ENCODE measurements at regions not wholly inside any gene's neighbourhood (a gene's known extent, or its start where the extent isn't known, plus 50 kb on each side); places are given as distances from the start of the nearest gene placed in this dataset.

GRCh38 chr18:55159027-55159426, 199.8 kb upstream of the CCDC68 start:
- Histone ChIP-seq H3K4me2 (ENCODE audit: low read length) (no peak overlapping the region), H3K36me3 (ENCODE audit: low read depth, low read length) (no peaks in the 10 kb centered on the region), H3K9me3 (ENCODE audit: low read length) (no peaks in the 10 kb centered on the region), H3K4me1 (ENCODE audit: insufficient read depth, low read length) (no peaks in the 10 kb centered on the region), H3K9ac (ENCODE audit: low read length) (no peak overlapping the region), H2AFZ (ENCODE audit: low read length) (no peak overlapping the region), H3K27ac (ENCODE audit: low read length) (no peak overlapping the region), H3K27me3 (ENCODE audit: low read length) (no peaks in the 10 kb centered on the region), H3K9me2 (replicated peaks; ENCODE audit: low read length) (no peaks in the 10 kb centered on the region), H3K79me2 (ENCODE audit: low read length) (no peaks in the 10 kb centered on the region), H3F3A (ENCODE audit: low read length, unreplicated experiment) (no peaks in the 10 kb centered on the region), H3K4me3 (ENCODE audit: low read length) (no peak overlapping the region), H4K20me1 (ENCODE audit: low read length) (no peaks in the 10 kb centered on the region)
- intact Hi-C loops (cut with micrococcal nuclease): no loop called here
- ChIA-PET CTCF (no interaction called here), POLR2A (ENCODE audit: unreplicated experiment) (no interaction called here)
- ATAC-seq (no peak), DNase-seq (no peak)
- BruUV-seq (replicated peaks): no TSS peak
- TF ChIP-seq CTCF (conservative IDR thresholded peaks at IDR 0.05; ENCODE audit: low read depth, low read length): no peak
- TF ChIP-seq EZH2 (IDR thresholded peaks at IDR 0.05; ENCODE audit: low read length, unreplicated experiment): no peak
- no peak for TF ChIP-seq EZH2phosphoT487 (IDR thresholded peaks at IDR 0.05; ENCODE audit: borderline replicate concordance, low read length)

- Histone ChIP-seq H4K20me1 (ENCODE audit: low read length) (no peaks in the 10 kb centered on the region), H3K4me2 (ENCODE audit: low read length) (no peak overlapping the region), H3K27ac (ENCODE audit: low read length) (no peak overlapping the region), H3K4me3 (ENCODE audit: low read length) (no peak overlapping the region), H3K4me1 (ENCODE audit: insufficient read depth, low read length) (peaks cover 1% of the 10 kb centered on the region; the same call in 1 of the 2 replicates), H3K27me3 (ENCODE audit: low read length) (no peaks in the 10 kb centered on the region), H3K9ac (ENCODE audit: low read length) (no peak overlapping the region), H3F3A (ENCODE audit: low read length, unreplicated experiment) (no peaks in the 10 kb centered on the region), H3K79me2 (ENCODE audit: low read length) (no peaks in the 10 kb centered on the region), H3K9me2 (replicated peaks; ENCODE audit: low read length) (no peaks in the 10 kb centered on the region), H3K36me3 (ENCODE audit: low read depth, low read length) (no peaks in the 10 kb centered on the region), H2AFZ (ENCODE audit: low read length) (no peak overlapping the region), H3K9me3 (ENCODE audit: low read length) (no peaks in the 10 kb centered on the region)
- BruUV-seq (replicated peaks): no TSS peak
- intact Hi-C loops (cut with micrococcal nuclease): no loop called here
- POLR2A ChIA-PET (ENCODE audit: unreplicated experiment): no interaction called here
- TF ChIP-seq CTCF (conservative IDR thresholded peaks at IDR 0.05; ENCODE audit: low read depth, low read length) (no peak), EZH2phosphoT487 (IDR thresholded peaks at IDR 0.05; ENCODE audit: borderline replicate concordance, low read length) (no peak), EZH2 (IDR thresholded peaks at IDR 0.05; ENCODE audit: low read length, unreplicated experiment) (no peak)
- CTCF ChIA-PET: no interaction called here
- ATAC-seq (no peak), DNase-seq (no peak)
Observed at GRCh38 chr18:55158570-55158969, 199.3 kb upstream of the CCDC68 start.

- no peak; the same call in 1 of the 2 replicates for ATAC-seq
- Histone ChIP-seq H3K9ac (ENCODE audit: low read length) (no peak overlapping the region), H3K79me2 (ENCODE audit: low read length) (no peaks in the 10 kb centered on the region), H3K27me3 (ENCODE audit: low read length) (no peaks in the 10 kb centered on the region), H3K4me2 (ENCODE audit: low read length) (no peak overlapping the region), H3K9me3 (ENCODE audit: low read length) (no peaks in the 10 kb centered on the region), H3K27ac (ENCODE audit: low read length) (no peak overlapping the region), H3K4me1 (ENCODE audit: insufficient read depth, low read length) (peaks cover 8% of the 10 kb centered on the region; the same call in 1 of the 2 replicates), H3K9me2 (replicated peaks; ENCODE audit: low read length) (0 out of 2 replicates have a peak, but pooled peaks cover 3% of the 10 kb centered on the region), H4K20me1 (ENCODE audit: low read length) (no peaks in the 10 kb centered on the region), H3K4me3 (ENCODE audit: low read length) (no peak overlapping the region), H2AFZ (ENCODE audit: low read length) (no peak overlapping the region), H3F3A (ENCODE audit: low read length, unreplicated experiment) (no peaks in the 10 kb centered on the region), H3K36me3 (ENCODE audit: low read depth, low read length) (no peaks in the 10 kb centered on the region)
- ChIA-PET POLR2A (ENCODE audit: unreplicated experiment) (no interaction called here), CTCF (no interaction called here)
- no TSS peak for BruUV-seq (replicated peaks)
- intact Hi-C loops (cut with micrococcal nuclease): no loop called here
- TF ChIP-seq EZH2 (IDR thresholded peaks at IDR 0.05; ENCODE audit: low read length, unreplicated experiment) (no peak), CTCF (conservative IDR thresholded peaks at IDR 0.05; ENCODE audit: low read depth, low read length) (no peak), EZH2phosphoT487 (IDR thresholded peaks at IDR 0.05; ENCODE audit: borderline replicate concordance, low read length) (no peak)
- no peak for DNase-seq
Observed at GRCh38 chr18:55153346-55153745, 194.1 kb upstream of the CCDC68 start.
